NCI-H345 treated with DMSO at 0.1 percent for 48 hours (cell line): ENCODE measurements at regions not wholly inside any gene's neighbourhood (a gene's known extent, or its start where the extent isn't known, plus 50 kb on each side); places are given as distances from the start of the nearest gene placed in this dataset.

ENCODE experiments used
- DNase-seq: peaks from one replicate; lab custom pipeline; 2025; ENCODE audit not compliant: unreplicated experiment; lab: John Stamatoyannopoulos, UW

GRCh38 chr14:84767434-84767833 is 762.5 kb upstream of the FLRT2 start:
- DNase-seq, result no peak

DNA sequence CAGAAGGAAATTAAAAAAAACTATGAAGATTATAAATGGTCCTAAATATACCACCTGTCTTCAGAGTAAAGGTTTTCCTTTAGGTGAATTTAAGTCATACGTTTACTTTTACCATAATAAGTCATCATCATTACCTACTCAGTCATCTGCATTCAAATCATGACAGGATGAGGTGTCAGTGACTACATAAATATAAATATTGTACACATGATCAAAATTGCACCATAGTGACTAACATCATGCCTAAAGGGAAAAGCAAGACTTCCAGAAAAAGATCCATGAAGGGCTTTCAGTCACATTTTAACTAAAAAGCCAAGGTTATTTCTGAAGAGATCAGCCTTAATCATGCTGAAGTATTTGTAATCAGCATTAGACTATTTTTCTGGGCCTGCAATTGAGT is 759.9 kb upstream of the FLRT2 start:
- no peak for DNase-seq

GRCh38 chr14:84777356-84777755 is 752.6 kb upstream of the FLRT2 start:
- DNase-seq, result no peak

GRCh38 chr14:84782902-84783301 is 747.0 kb upstream of the FLRT2 start:
- DNase-seq, result no peak

GRCh38 chr14:84783511-84783910 is 746.4 kb upstream of the FLRT2 start:
- DNase-seq, result no peak

GRCh38 chr14:84785996-84786395 is 743.9 kb upstream of the FLRT2 start:
- no peak for DNase-seq

GRCh38 chr14:84789012-84789411 is 740.9 kb upstream of the FLRT2 start:
- no peak for DNase-seq

- DNase-seq, result no peak
Observed at GRCh38 chr14:84792722-84793410, 737.1 kb upstream of the FLRT2 start.

DNA sequence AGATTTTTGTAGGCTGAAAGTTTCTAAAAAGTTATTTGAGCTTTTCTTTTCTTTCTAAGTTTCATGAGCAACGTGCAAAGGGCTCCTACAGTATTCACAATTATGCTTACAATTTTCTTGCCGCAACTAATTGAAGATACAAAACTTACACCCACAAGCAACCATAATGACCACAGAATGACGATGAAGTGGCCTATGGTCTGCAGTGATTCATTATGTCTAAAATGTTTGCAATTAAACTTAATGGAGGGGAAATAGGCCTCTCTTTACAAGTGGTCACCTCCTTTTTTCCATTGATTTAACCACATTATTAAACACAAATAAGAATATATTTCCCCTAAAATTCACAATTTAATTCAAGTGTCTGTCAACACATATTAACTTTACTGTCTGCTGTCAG is 732.6 kb upstream of the FLRT2 start:
- DNase-seq, result no peak

DNA sequence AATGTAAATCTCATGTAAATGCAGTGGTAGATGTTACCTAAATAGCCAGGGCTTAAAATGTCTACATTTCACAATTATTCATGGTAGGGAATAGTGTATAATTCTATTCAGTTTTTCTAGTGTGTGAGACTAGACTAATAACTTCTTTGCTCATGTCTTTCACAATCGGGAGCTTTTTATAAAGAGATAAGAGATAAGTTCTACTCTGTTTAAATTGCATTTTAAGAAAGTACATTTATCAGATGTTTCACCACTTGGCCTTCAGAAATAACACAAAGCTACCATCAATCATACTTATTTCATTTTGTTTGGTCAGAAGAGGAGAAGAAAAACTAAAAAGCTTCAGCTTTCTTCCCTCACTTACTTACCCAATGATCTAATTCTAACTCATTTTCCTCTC is 725.5 kb upstream of the FLRT2 start:
- no peak for DNase-seq

DNA sequence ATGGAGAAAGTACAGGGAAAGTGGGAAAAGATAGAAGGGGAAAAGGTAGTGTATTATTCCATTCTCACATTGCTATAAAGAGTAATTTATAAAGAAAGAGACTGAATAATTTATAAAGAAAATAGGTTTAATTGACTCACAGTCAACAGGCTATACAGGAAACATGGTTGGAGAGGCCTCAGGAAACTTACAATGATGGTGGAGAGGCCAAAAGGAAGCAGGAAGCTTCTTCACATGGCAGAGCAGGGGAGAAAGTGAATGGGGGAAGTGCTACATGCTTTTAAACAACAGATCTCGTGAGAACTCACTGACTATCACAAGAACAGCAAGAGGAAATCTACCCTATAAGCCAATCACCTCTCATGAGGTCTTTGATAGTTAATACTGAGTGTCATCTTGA is 725.0 kb upstream of the FLRT2 start:
- DNase-seq, result no peak

- no peak for DNase-seq
Observed at GRCh38 chr14:84806181-84806580, 723.8 kb upstream of the FLRT2 start.

DNA sequence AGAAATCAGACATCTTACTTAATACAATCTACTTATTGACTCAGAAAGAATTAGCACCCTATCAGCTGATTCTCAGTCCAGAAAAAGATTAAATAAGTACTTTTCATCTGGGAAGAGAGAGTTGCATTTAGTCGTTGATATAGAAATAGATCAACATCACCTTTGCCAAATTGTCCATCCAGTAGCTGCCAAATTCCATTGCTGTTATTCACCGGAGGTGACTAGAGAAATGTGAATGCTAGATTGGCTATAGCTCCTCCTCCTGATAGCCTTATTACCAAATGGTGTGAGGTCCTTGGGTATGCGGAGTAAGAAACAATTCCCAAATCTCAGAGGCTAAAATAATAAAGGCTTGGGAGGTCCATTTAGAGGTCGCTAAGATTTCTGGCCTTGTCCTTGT is 723.3 kb upstream of the FLRT2 start:
- DNase-seq, result no peak

- DNase-seq, result no peak
Observed at GRCh38 chr14:84807673-84808072, 722.3 kb upstream of the FLRT2 start.

DNA sequence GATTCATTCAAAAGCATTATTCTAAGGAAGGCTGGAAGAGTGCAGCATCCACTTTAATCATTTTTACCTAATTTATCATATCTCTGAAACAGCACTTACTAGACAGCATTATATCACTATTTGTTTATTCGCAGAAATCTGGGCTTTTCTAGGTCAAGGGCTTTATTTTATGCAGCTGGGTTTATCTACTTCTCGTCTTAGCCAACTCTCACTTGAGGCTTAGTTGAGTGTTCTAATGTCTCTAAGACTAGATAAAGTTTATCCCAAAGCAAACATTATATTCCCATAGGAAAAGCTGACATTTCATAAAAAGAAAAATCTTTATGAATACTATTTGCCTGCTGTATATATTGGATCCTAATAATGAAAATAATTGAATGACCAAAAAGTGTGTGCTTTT is 720.8 kb upstream of the FLRT2 start:
- DNase-seq, result no peak

DNA sequence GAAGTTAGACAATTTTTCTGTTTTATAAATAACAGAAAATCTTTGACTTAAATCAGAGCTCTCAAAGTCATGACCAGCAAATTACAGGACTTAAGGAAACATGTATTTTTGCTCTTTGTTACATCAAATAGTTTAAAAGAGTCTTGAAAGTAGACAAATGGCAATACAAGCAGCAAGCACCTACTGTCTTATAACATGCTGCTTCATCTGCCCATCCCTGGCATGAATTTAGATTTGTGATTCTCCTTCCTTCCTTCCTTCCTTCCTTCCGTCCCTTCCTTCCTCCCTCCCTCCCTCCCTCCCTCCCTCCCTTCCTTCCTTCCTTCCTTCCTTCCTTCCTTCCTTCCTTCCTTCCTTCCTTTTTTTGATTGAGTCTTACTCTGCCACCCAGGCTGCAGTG is 715.6 kb upstream of the FLRT2 start:
- no peak for DNase-seq

- no peak for DNase-seq
Observed at GRCh38 chr14:84819528-84819927, 710.4 kb upstream of the FLRT2 start.

GRCh38 chr14:84825481-84826251 is 704.3 kb upstream of the FLRT2 start:
- no peak for DNase-seq

- no peak for DNase-seq
Observed at GRCh38 chr14:84826294-84826693, 703.6 kb upstream of the FLRT2 start.

DNA sequence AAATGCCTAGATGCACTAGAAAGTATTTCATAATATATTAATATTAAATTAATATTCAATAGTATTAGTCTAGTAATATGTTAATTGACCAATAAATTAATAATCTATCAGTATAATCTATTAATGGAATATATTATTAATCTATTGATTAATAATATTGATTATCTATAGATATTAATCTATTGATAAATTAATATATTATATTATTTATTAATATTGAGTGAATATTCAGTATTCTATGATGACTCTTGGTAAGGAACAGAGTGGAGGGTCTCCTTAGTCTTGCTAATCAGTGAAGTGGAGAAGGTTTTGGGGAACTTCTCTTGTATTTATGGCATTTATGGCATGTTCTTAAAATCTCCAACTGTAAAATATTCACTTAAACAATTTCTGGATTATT is 679.3 kb upstream of the FLRT2 start:
- no peak for DNase-seq

- DNase-seq, result no peak
Observed at GRCh38 chr14:84856751-84857534, 673.0 kb upstream of the FLRT2 start.

DNA sequence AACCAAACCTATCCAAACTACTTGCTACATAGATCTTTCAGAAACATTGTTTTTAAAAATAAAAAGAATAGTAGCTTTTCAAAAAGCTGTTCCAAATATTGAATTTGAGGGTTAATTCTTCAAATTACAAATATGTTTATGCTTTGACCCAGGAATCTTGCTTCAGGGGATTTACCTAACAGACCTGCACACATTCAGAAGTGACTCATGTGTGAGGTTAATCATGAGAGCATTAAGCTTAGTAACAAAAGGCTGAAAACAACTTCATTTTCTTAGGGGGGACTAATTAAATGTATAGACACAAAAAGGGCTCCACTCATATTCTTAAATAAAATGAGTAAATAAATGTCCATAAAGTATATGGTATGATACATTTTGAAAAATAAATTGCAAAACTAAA is 672.4 kb upstream of the FLRT2 start:
- no peak for DNase-seq
